Activated T-cell treated with anti-CD3 and anti-CD28 coated beads, Interleukin-2, amount 50 U/mL, for 4 hours (primary cell): ENCODE measurements at regions not wholly inside any gene's neighbourhood (a gene's known extent, or its start where the extent isn't known, plus 50 kb on each side); places are given as distances from the start of the nearest gene placed in this dataset.
"Not testable (repeated sequence)": the region's sequence is repeated elsewhere in the genome, so short reads cannot be mapped to it uniquely, and the experiment has no call there.

Experiments used
- ATAC-seq, 2 donors: fragments of 200-7000 bp; cut with Tn5 transposase; one replicate each; pipeline ENCODE4 v1.10.0; 2021
- DNase-seq: peaks from one replicate; pipeline ENCODE4 v3.0.0-alpha.2; 2020
- H3K27me3 Mint-ChIP-seq: one replicate; pipeline ENCODE4 v1.8.0; 2021; ENCODE audit warnings: low read depth, mixed read lengths
- H3K36me3 Mint-ChIP-seq: one replicate; pipeline ENCODE4 v1.8.0; 2022; ENCODE audit warnings: mixed read lengths; ENCODE audit not compliant: insufficient read depth
- H3K4me1 Mint-ChIP-seq: one replicate; pipeline ENCODE4 v1.8.0; 2021; ENCODE audit warnings: low read depth, mixed read lengths
- H3K4me3 Mint-ChIP-seq: one replicate; pipeline ENCODE4 v1.8.0; 2021; ENCODE audit warnings: mild to moderate bottlenecking, moderate library complexity, mixed read lengths
- H3K9me3 Mint-ChIP-seq: one replicate; pipeline ENCODE4 v1.8.0; 2021; ENCODE audit warnings: mixed read lengths

DNA sequence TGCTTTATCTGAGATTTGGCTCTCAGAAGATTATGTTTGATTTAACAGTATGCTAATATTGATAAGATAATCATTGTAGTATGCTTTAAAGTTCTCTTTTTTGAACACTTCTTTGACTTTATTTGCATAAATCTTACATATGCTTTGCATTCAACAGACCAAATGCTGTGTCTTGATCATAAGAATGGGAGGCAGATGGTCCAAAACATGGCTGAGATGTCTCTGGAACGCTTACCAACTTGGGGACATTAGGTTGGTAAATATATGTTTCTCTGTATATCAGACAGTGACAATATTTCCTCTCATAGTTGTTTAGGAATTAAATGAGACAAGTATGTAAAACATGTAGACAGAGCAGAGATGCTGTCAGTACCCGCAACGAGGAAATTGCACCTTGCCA lies 197.9 kb upstream of the CTNND2 start:
- Mint-ChIP-seq H3K36me3 (no peaks in the 10 kb centered on the region), H3K27me3 (no peaks in the 10 kb centered on the region), H3K4me1 (no peaks in the 10 kb centered on the region), H3K9me3 (peaks cover 3% of the 10 kb centered on the region), H3K4me3 (no peak overlapping the region)
- DNase-seq (no peak), ATAC-seq (no peak)

DNA sequence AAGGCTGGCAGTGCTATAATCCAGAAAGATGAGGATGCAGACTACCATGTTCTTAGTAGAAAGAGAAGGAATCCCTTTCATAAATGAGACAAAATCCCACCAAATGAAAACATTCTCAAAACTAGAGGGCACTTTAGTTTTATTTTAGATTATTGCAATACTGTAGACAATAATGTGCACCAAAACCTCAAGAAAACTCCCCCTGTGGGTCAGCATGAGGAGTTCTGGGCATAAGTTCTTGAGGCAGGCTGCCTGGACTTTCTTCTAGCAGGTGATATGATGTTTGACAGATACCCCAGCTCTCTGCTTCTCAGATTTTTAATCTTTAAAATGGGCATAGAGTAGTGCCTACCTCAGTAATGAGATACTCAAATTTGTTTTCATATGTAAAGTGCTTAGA lies 196.3 kb upstream of the CTNND2 start:
- no peaks in the 10 kb centered on the region for H3K27me3 Mint-ChIP-seq
- no peaks in the 10 kb centered on the region for H3K36me3 Mint-ChIP-seq
- no peak overlapping the region for H3K4me3 Mint-ChIP-seq
- no peak for DNase-seq
- H3K4me1 Mint-ChIP-seq = no peaks in the 10 kb centered on the region
- peaks cover 3% of the 10 kb centered on the region for H3K9me3 Mint-ChIP-seq
- no peak for ATAC-seq

DNA sequence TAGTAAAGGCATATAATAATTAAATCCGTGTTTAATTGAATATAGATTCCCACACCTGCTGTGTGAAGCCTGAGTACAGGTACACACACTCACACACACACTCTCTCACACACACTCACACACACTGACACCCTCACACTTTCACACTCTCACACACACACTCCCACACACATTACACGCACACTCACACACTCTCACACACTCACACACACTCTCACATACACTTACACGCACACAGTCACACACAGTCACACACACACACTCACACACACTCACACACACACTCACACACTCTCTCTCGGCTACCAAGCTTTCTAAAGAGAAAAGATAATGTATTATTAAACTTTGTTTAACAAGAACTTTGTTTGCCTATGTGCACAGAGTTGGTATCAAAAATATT lies 195.1 kb upstream of the CTNND2 start:
- Mint-ChIP-seq H3K27me3 (no peaks in the 10 kb centered on the region), H3K36me3 (no peaks in the 10 kb centered on the region), H3K4me1 (no peaks in the 10 kb centered on the region), H3K4me3 (no peak overlapping the region), H3K9me3 (peaks cover 7% of the 10 kb centered on the region)
- ATAC-seq = no peak
- DNase-seq = no peak

DNA sequence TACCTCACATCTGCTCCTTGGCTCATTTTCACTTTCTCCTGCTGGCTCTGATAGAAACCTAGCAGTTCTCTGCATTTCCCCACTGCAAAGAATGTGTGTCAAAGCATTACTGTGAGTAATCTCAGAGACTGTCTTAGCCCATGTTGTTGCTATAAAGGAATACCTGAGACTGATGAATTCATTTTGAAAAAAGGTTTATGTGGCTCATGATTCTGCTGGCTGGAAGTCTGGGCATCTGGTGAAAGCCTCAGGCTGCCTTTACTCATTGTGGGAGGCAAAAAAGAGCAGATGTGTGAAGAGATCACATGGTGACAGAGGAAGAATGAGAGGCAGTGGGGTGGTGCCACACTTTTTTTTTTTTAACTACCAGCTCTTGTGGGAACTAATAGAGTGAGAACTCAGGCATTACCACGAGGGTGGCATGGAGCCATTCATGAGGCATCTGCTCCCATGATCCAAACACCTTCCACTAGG lies 191.6 kb upstream of the CTNND2 start:
- Mint-ChIP-seq H3K4me3 (no peak overlapping the region), H3K27me3 (no peaks in the 10 kb centered on the region), H3K4me1 (no peaks in the 10 kb centered on the region), H3K9me3 (peaks cover 13% of the 10 kb centered on the region), H3K36me3 (no peaks in the 10 kb centered on the region)
- DNase-seq = no peak
- ATAC-seq = no peak

DNA sequence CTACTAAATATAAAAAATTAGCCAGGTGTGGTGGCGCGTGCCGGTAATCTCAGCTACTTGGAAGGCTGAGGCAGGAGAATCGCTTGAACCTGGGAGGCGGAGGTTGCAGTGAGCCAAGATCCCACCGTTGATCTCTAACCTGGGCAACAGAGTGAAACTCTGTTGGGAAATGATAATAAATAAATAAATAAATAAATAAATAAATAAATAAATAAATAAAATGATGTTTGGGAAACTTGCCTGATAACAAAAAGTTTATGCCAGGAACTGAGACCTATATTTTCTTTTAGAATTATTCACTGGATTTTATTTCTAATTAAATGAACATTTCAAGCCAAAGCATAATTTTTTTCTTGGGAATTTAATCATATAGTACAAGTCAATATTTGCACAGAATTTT lies 189.3 kb upstream of the CTNND2 start:
- H3K9me3 Mint-ChIP-seq = peaks cover 16% of the 10 kb centered on the region
- no peaks in the 10 kb centered on the region for H3K27me3 Mint-ChIP-seq
- DNase-seq (no peak), ATAC-seq (no peak)
- H3K4me1 Mint-ChIP-seq = no peaks in the 10 kb centered on the region
- no peak overlapping the region for H3K4me3 Mint-ChIP-seq
- no peaks in the 10 kb centered on the region for H3K36me3 Mint-ChIP-seq

DNA sequence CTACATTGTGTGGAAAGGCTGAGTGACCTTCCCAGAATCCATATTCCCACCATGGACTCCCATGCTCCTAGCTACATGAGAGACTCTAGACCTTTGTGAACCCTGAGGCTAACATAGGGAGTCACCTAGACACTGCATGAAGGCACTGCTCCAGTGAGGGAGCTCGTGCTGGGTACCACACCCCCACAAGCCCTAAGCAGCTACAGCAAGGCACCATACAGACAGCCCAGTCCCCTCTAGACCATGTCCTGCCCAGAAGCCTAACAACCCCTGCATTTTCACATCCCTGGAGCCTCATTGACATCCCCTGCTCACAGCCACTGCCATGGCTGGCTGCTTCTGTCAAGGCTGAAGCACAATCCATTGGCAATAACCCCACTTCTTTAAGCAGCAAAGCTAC lies 176.5 kb upstream of the CTNND2 start:
- no peak overlapping the region for H3K4me3 Mint-ChIP-seq
- H3K9me3 Mint-ChIP-seq = peaks cover 28% of the 10 kb centered on the region
- ATAC-seq = no peak
- no peak for DNase-seq
- H3K4me1 Mint-ChIP-seq = no peaks in the 10 kb centered on the region
- no peaks in the 10 kb centered on the region for H3K36me3 Mint-ChIP-seq
- H3K27me3 Mint-ChIP-seq = no peaks in the 10 kb centered on the region

DNA sequence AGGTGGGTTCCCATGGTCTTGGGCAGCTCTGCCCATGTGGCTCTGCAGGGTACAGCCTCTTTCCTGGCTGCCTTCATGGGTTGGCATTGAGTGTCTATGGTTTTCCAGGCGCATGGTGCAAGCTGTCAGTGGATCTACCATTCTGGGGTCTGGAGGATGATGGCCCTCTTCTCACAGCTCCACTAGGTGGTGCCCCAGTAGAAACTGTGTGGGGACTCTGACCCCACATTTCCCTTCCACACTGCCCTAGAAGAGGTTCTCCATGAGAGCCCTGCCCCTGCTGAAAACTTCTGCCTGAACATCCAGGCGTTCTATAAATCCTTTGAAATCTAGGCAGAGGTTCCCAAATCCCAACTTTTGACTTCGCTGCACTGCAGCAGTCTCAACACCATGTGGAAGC lies 174.0 kb upstream of the CTNND2 start:
- not testable (repeated sequence) for ATAC-seq, DNase-seq, H3K27me3 Mint-ChIP-seq, H3K36me3 Mint-ChIP-seq, H3K4me3 Mint-ChIP-seq, H3K4me1 Mint-ChIP-seq
- H3K9me3 Mint-ChIP-seq = peaks cover 27% of the 10 kb centered on the region

DNA sequence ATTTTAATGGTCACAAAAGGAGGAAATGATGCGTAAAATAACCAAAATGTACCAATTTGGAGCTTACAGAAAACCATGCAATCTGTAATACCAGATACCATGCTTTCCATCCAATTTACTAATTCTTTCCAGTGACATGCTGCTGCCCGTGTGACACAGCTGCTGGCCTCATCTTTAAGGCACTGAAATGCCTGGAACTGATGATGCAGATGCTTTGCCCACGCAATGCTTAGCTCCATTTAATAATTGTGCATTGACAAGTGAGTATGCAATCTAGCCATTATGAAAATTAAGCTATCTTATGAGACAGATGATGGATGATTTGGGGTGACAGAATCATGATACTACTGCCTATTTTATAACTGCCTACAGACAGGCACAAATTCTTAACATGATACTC lies 169.2 kb upstream of the CTNND2 start:
- ATAC-seq = no peak
- no peaks in the 10 kb centered on the region for H3K4me1 Mint-ChIP-seq
- no peak overlapping the region for H3K4me3 Mint-ChIP-seq
- H3K9me3 Mint-ChIP-seq = peaks cover 4% of the 10 kb centered on the region
- no peaks in the 10 kb centered on the region for H3K36me3 Mint-ChIP-seq
- DNase-seq = no peak
- H3K27me3 Mint-ChIP-seq = no peaks in the 10 kb centered on the region

DNA sequence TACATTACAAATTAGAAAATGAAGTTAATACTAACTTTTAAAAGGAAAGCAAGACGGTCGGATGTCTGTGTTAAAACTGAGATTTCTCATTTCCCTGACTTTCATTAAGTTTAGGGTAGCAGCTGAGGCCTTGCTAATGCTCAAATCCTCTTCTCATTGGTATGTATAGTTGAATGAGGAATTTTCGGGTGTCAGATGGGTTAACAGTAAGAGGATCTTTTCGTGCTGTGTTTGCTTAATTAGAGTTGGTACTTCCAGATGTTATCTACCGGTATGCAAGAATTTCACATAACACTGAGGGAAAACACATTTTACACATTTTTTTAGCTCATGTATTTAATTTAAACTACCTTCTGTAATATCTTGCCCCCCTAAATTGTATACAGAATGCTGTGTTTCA lies 168.2 kb upstream of the CTNND2 start:
- Mint-ChIP-seq H3K4me1 (no peaks in the 10 kb centered on the region), H3K36me3 (no peaks in the 10 kb centered on the region), H3K27me3 (no peaks in the 10 kb centered on the region), H3K4me3 (no peak overlapping the region), H3K9me3 (peaks cover 10% of the 10 kb centered on the region)
- no peak for DNase-seq
- ATAC-seq = no peak

DNA sequence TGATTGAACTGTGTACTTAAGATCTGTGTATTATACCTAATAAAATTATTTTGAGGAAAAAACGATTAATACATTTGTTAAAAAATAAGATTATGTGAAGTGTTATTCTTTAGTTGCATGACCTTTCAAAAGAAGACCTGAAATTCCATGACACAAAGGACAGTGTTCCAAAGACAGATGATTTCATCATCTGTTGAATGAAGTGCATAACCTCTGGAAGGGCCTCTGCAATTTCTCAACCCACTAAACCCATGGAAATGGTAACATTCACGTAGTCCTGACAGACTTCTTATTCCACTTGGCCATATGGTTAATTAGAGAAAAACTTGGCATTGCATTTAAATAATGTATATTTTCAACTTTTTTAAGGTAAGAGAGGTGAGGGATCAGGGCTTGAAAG lies 167.2 kb upstream of the CTNND2 start:
- Mint-ChIP-seq H3K4me1 (no peaks in the 10 kb centered on the region), H3K36me3 (no peaks in the 10 kb centered on the region), H3K9me3 (peaks cover 13% of the 10 kb centered on the region), H3K4me3 (no peak overlapping the region), H3K27me3 (no peaks in the 10 kb centered on the region)
- no peak for ATAC-seq
- DNase-seq = no peak

DNA sequence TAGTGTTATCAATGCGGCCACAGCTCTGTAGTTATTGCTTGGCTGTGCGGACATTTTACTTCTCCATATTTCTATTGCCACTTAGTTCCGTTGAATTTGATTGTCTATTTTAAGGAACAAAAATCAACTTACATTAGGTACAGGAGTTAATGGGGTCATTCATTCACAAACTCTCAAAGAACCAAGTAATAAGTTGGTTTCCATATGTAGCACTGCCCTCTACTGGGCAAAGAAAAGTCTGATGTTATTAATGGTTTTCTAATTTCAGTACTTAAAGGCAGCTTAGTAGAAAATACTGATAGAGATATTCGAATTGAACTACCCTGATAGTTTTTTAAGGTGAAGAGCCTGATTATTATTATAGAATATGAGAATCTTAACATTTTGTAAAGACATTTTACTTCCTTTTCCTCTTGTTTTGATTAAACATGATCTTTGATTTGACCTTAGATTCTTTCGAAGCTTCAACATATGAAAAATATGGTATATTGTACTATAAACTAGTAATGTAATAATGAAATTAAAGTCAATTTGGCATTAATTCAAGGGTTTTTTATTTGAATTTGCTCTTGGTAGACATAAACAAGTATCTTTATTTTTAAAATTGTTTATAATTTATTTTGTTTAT lies 119.5 kb upstream of the CTNND2 start:
- Mint-ChIP-seq H3K36me3 (no peaks in the 10 kb centered on the region), H3K9me3 (peaks cover 4% of the 10 kb centered on the region), H3K27me3 (no peaks in the 10 kb centered on the region), H3K4me1 (no peaks in the 10 kb centered on the region), H3K4me3 (no peak overlapping the region)
- DNase-seq = no peak
- no peak for ATAC-seq

DNA sequence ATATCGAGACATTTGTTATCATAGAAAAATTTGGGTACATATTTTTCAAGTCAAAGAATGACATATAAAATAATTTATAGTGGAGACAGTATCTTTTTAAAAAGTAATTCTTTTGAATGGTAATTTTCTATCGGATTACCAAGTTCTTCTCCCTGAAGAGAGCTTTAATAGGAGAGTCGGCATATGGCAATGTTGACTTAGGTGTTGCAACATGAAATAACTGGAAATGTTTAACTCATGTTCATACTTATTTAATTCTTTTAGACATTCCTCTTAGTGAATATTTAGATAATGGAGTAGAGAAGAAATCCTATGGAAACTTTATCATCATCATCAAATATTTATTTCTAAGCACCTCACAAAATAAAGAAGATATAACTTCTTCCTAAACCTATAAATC lies 118.2 kb upstream of the CTNND2 start:
- Mint-ChIP-seq H3K9me3 (peaks cover 4% of the 10 kb centered on the region), H3K4me3 (no peak overlapping the region), H3K27me3 (no peaks in the 10 kb centered on the region), H3K36me3 (no peaks in the 10 kb centered on the region), H3K4me1 (no peaks in the 10 kb centered on the region)
- DNase-seq (no peak), ATAC-seq (no peak)

DNA sequence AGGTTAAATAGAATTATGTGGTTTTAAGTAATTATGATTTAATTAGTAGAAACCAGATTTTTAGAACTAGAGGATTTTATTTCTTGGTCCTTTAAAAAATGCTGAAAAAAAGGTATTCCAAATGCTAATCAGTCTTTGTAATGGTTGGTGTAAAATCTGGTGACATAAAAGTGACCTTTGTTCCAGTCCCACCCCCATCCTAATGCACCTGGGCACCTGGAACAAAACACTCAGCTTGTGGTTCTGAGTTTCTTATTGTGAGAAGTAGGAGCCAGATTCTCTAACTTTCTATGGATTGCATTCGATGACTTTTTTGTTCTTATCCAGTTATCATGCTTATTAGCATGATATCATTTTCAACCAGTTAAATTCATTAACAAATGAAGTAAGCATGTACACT lies 115.1 kb upstream of the CTNND2 start:
- no peak for ATAC-seq
- no peaks in the 10 kb centered on the region for H3K36me3 Mint-ChIP-seq
- H3K9me3 Mint-ChIP-seq = peaks cover 8% of the 10 kb centered on the region
- no peak overlapping the region for H3K4me3 Mint-ChIP-seq
- H3K27me3 Mint-ChIP-seq = no peaks in the 10 kb centered on the region
- H3K4me1 Mint-ChIP-seq = no peaks in the 10 kb centered on the region
- DNase-seq = no peak

DNA sequence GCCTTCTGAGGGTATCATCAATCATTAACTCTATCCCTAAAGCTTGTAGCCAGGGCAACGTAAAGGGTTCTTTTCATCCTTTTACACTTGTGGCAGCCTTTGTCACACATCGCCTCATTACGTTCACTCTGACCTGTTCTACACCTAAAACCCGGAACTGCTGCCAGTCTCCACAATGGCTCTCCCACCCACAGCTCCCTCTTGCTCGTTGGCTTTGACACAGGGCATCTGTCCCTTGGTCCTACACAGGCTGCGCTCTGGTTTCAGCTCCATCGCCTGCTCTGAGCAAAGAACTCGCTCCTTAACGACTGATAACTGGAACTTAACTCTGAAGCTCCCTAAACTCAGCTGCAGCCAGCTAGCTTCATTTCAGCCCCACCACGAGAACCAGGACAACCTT lies 112.8 kb upstream of the CTNND2 start:
- Mint-ChIP-seq H3K36me3 (no peaks in the 10 kb centered on the region), H3K9me3 (peaks cover 12% of the 10 kb centered on the region), H3K4me1 (no peaks in the 10 kb centered on the region), H3K4me3 (no peak overlapping the region), H3K27me3 (no peaks in the 10 kb centered on the region)
- ATAC-seq (no peak), DNase-seq (no peak)

DNA sequence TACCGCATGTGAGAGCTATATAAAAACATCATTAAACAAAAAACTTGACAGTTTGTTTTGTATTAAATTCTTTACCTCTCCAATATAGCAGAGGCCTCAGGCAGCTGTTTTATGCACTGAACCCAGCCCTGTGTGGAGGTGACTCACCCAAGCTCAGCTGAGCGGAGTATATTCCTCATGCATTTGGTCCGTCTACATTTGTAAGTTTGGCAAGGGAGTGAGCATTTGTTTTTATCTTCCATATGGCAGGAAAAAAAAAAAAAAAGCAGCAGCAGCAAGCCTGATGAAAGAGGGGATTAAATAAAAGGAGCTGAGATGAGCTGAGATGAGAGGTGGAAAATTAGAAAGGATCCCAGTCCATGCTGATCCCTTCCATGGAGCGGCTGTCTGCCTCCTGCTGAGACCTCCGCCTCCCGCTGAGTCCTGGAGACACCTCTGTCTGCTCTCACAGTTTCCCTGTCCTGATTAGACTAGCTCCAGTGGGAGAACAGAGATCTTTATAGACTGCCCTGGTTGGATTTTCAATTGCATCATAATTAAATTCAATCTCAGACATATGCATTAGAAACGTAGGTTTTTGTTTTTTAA lies 112.0 kb upstream of the CTNND2 start:
- Mint-ChIP-seq H3K36me3 (no peaks in the 10 kb centered on the region), H3K27me3 (no peaks in the 10 kb centered on the region), H3K4me3 (no peak overlapping the region), H3K4me1 (no peaks in the 10 kb centered on the region), H3K9me3 (peaks cover 12% of the 10 kb centered on the region)
- no peak for ATAC-seq
- DNase-seq = no peak
